NCI-H128 (cell line): ENCODE measurements at regions not wholly inside any gene's neighbourhood (a gene's known extent, or its start where the extent isn't known, plus 50 kb on each side); places are given as distances from the start of the nearest gene placed in this dataset.
"Not testable (repeated sequence)": the region's sequence is repeated elsewhere in the genome, so short reads cannot be mapped to it uniquely, and the experiment has no call there.

Experiments
- DNase-seq: peaks from one replicate; lab custom pipeline; 2025; ENCODE audit not compliant: unreplicated experiment; lab: John Stamatoyannopoulos, UW

GRCh38 chr2:220717283-220717682, 854.8 kb downstream of the EPHA4 start:
- no peak for DNase-seq

- DNase-seq = no peak
Measured at GRCh38 chr2:220736778-220737177, 835.3 kb downstream of the EPHA4 start.

- DNase-seq = no peak
Measured at GRCh38 chr2:220743203-220743602, 828.9 kb downstream of the EPHA4 start.

- no peak for DNase-seq
Measured at GRCh38 chr2:220744861-220745260, 827.2 kb downstream of the EPHA4 start.

GRCh38 chr2:220745682-220746081, 826.4 kb downstream of the EPHA4 start:
- no peak for DNase-seq

- DNase-seq = no peak
Measured at GRCh38 chr2:220747736-220748135, 824.4 kb downstream of the EPHA4 start.

GRCh38 chr2:220748875-220749479, 823.1 kb downstream of the EPHA4 start:
- DNase-seq = no peak

- DNase-seq = no peak
Measured at GRCh38 chr2:220753486-220753885, 818.6 kb downstream of the EPHA4 start.

GRCh38 chr2:220756653-220757052, 815.5 kb downstream of the EPHA4 start:
- DNase-seq = no peak

GRCh38 chr2:220758376-220758775, 813.7 kb downstream of the EPHA4 start:
- DNase-seq = not testable (repeated sequence)

GRCh38 chr2:220764171-220764570, 807.9 kb downstream of the EPHA4 start:
- DNase-seq = no peak

GRCh38 chr2:220767591-220768255, 804.4 kb downstream of the EPHA4 start:
- no peak for DNase-seq

GRCh38 chr2:220775856-220776488, 796.1 kb downstream of the EPHA4 start:
- no peak for DNase-seq

- not testable (repeated sequence) for DNase-seq
Measured at GRCh38 chr2:220779076-220779475, 793.0 kb downstream of the EPHA4 start.

- DNase-seq = no peak
Measured at GRCh38 chr2:220779511-220779910, 792.6 kb downstream of the EPHA4 start.

- DNase-seq = no peak
Measured at GRCh38 chr2:220779931-220780330, 792.2 kb downstream of the EPHA4 start.

GRCh38 chr2:220781622-220782241, 790.4 kb downstream of the EPHA4 start:
- DNase-seq = no peak

- DNase-seq = no peak
Measured at GRCh38 chr2:220782609-220783113, 789.4 kb downstream of the EPHA4 start.

- DNase-seq = no peak
Measured at GRCh38 chr2:220783671-220784070, 788.4 kb downstream of the EPHA4 start.

- no peak for DNase-seq
Measured at GRCh38 chr2:220785178-220785577, 786.9 kb downstream of the EPHA4 start.

GRCh38 chr2:220786216-220786615, 785.9 kb downstream of the EPHA4 start:
- DNase-seq = no peak

- no peak for DNase-seq
Measured at GRCh38 chr2:220787251-220787650, 784.9 kb downstream of the EPHA4 start.
